ENCODE measurements at regions not wholly inside any gene's neighbourhood (a gene's known extent, or its start where the extent isn't known, plus 50 kb on each side); places are given as distances from the start of the nearest gene placed in this dataset.
"Not testable (repeated sequence)": the region's sequence is repeated elsewhere in the genome, so short reads cannot be mapped to it uniquely, and the experiment has no call there.

DNA sequence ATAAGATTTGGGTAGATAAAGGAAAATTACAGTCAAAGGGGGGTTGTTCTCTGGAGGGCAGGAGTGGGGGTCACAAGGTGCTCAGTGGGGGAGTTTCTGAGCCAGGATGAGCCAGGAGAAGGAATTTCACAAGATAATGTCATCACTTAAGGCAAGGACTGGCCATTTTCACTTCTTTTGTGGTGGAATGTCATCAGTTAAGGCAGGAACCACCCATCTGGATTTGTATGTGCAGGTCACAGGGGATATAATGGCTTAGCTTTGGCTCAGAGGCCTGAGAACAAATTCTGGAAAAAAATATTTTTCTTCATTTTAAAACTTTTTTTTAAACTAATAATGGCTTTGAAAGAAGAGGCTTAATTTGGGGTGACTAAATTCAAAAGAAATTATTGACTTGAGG, 94.5 kb downstream of the ZNF486 start:
- TF ChIP-seq, protein P1, sequence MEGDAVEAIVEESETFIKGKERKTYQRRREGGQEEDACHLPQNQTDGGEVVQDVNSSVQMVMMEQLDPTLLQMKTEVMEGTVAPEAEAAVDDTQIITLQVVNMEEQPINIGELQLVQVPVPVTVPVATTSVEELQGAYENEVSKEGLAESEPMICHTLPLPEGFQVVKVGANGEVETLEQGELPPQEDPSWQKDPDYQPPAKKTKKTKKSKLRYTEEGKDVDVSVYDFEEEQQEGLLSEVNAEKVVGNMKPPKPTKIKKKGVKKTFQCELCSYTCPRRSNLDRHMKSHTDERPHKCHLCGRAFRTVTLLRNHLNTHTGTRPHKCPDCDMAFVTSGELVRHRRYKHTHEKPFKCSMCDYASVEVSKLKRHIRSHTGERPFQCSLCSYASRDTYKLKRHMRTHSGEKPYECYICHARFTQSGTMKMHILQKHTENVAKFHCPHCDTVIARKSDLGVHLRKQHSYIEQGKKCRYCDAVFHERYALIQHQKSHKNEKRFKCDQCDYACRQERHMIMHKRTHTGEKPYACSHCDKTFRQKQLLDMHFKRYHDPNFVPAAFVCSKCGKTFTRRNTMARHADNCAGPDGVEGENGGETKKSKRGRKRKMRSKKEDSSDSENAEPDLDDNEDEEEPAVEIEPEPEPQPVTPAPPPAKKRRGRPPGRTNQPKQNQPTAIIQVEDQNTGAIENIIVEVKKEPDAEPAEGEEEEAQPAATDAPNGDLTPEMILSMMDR (IDR thresholded peaks at IDR 0.05) = not testable (repeated sequence)
- not testable (repeated sequence) for TF ChIP-seq EP300 (IDR thresholded peaks at IDR 0.05)
